GM12878 (cell line): ENCODE measurements at regions not wholly inside any gene's neighbourhood (a gene's known extent, or its start where the extent isn't known, plus 50 kb on each side); places are given as distances from the start of the nearest gene placed in this dataset.

Experiments
- CHD4 ChIP-seq: fragments of 200-600 bp; sonication (generic); IDR thresholded peaks from 2 replicates; pipeline ENCODE4 v1.6.1; 2016; ENCODE audit warnings: mild to moderate bottlenecking
- RAD21 ChIP-seq: IDR thresholded peaks from 2 replicates; pipeline ENCODE4 v1.6.1; 2011; ENCODE audit warnings: mild to moderate bottlenecking, low read depth, low read length, moderate library complexity; ENCODE audit not compliant: insufficient read depth
- RB1 ChIP-seq: fragments of 450-650 bp; formaldehyde crosslinking; IDR thresholded peaks from 2 replicates; pipeline ENCODE4 v1.6.1; 2017; ENCODE audit warnings: mild to moderate bottlenecking, borderline replicate concordance
- SMAD5 ChIP-seq: IDR thresholded peaks from 2 replicates; pipeline ENCODE4 v1.6.1; 2016; ENCODE audit warnings: antibody characterized with exemption, low read depth
- TCF3 ChIP-seq: IDR thresholded peaks from 2 replicates; pipeline ENCODE4 v1.6.1; 2012; ENCODE audit warnings: low read depth, mild to moderate bottlenecking, low read length, borderline replicate concordance; ENCODE audit not compliant: insufficient read depth
- TF ChIP-seq, protein P1 (sequence below): IDR thresholded peaks from 2 replicates; pipeline ENCODE4 v1.6.1; 2012; ENCODE audit warnings: improper control_type of control experiment, low read depth, low read length; ENCODE audit not compliant: insufficient replicate concordance
- TF ChIP-seq, protein P2 (sequence below): IDR thresholded peaks from 2 replicates; pipeline ENCODE4 v1.6.1; 2012; ENCODE audit warnings: mild to moderate bottlenecking, low read depth, low read length
- TF ChIP-seq, protein P3 (sequence below): fragments of 450-650 bp; formaldehyde crosslinking; IDR thresholded peaks from 2 replicates; pipeline ENCODE4 v1.4.0; 2020; ENCODE audit warnings: mild to moderate bottlenecking, moderate library complexity
- TF ChIP-seq, protein P4 (sequence below): fragments of 450-650 bp; IDR thresholded peaks from 2 replicates; pipeline ENCODE4 v1.6.1; 2018; ENCODE audit warnings: mild to moderate bottlenecking, low read depth, moderate library complexity; ENCODE audit not compliant: partially characterized antibody
- TF ChIP-seq, protein P5 (sequence below): fragments of 150-350 bp; IDR thresholded peaks from 2 replicates; pipeline ENCODE4 v1.6.1; 2014; ENCODE audit warnings: mild to moderate bottlenecking, low read depth, low read length

DNA sequence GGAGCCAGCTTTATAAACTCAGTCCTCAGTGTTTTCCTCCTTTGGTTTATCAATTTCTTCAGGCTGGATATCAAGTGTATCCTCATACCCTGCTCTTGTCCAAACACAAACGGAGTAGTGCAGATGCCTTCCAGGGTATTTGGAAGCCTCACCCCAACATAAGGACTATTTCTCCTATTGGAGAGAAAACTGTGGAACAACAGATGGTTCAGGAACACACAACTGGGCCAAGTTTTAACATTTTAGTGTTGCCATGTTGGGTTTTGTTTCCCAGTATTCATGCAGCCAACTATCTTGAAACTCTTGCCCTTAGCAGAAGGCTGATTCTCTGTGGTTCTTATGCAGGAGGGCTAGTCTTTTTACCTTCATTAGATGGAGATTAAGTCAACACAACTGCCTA, 398.1 kb downstream of the GABRB3 start (continued):
- TF ChIP-seq, protein P1, sequence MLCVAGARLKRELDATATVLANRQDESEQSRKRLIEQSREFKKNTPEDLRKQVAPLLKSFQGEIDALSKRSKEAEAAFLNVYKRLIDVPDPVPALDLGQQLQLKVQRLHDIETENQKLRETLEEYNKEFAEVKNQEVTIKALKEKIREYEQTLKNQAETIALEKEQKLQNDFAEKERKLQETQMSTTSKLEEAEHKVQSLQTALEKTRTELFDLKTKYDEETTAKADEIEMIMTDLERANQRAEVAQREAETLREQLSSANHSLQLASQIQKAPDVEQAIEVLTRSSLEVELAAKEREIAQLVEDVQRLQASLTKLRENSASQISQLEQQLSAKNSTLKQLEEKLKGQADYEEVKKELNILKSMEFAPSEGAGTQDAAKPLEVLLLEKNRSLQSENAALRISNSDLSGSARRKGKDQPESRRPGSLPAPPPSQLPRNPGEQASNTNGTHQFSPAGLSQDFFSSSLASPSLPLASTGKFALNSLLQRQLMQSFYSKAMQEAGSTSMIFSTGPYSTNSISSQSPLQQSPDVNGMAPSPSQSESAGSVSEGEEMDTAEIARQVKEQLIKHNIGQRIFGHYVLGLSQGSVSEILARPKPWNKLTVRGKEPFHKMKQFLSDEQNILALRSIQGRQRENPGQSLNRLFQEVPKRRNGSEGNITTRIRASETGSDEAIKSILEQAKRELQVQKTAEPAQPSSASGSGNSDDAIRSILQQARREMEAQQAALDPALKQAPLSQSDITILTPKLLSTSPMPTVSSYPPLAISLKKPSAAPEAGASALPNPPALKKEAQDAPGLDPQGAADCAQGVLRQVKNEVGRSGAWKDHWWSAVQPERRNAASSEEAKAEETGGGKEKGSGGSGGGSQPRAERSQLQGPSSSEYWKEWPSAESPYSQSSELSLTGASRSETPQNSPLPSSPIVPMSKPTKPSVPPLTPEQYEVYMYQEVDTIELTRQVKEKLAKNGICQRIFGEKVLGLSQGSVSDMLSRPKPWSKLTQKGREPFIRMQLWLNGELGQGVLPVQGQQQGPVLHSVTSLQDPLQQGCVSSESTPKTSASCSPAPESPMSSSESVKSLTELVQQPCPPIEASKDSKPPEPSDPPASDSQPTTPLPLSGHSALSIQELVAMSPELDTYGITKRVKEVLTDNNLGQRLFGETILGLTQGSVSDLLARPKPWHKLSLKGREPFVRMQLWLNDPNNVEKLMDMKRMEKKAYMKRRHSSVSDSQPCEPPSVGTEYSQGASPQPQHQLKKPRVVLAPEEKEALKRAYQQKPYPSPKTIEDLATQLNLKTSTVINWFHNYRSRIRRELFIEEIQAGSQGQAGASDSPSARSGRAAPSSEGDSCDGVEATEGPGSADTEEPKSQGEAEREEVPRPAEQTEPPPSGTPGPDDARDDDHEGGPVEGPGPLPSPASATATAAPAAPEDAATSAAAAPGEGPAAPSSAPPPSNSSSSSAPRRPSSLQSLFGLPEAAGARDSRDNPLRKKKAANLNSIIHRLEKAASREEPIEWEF: no peak
- TF ChIP-seq, protein P2, sequence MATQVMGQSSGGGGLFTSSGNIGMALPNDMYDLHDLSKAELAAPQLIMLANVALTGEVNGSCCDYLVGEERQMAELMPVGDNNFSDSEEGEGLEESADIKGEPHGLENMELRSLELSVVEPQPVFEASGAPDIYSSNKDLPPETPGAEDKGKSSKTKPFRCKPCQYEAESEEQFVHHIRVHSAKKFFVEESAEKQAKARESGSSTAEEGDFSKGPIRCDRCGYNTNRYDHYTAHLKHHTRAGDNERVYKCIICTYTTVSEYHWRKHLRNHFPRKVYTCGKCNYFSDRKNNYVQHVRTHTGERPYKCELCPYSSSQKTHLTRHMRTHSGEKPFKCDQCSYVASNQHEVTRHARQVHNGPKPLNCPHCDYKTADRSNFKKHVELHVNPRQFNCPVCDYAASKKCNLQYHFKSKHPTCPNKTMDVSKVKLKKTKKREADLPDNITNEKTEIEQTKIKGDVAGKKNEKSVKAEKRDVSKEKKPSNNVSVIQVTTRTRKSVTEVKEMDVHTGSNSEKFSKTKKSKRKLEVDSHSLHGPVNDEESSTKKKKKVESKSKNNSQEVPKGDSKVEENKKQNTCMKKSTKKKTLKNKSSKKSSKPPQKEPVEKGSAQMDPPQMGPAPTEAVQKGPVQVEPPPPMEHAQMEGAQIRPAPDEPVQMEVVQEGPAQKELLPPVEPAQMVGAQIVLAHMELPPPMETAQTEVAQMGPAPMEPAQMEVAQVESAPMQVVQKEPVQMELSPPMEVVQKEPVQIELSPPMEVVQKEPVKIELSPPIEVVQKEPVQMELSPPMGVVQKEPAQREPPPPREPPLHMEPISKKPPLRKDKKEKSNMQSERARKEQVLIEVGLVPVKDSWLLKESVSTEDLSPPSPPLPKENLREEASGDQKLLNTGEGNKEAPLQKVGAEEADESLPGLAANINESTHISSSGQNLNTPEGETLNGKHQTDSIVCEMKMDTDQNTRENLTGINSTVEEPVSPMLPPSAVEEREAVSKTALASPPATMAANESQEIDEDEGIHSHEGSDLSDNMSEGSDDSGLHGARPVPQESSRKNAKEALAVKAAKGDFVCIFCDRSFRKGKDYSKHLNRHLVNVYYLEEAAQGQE: no peak
- TF ChIP-seq RAD21 (no peak), CHD4 (no peak), RB1 (no peak), SMAD5 (no peak), TCF3 (no peak)
- TF ChIP-seq, protein P3, sequence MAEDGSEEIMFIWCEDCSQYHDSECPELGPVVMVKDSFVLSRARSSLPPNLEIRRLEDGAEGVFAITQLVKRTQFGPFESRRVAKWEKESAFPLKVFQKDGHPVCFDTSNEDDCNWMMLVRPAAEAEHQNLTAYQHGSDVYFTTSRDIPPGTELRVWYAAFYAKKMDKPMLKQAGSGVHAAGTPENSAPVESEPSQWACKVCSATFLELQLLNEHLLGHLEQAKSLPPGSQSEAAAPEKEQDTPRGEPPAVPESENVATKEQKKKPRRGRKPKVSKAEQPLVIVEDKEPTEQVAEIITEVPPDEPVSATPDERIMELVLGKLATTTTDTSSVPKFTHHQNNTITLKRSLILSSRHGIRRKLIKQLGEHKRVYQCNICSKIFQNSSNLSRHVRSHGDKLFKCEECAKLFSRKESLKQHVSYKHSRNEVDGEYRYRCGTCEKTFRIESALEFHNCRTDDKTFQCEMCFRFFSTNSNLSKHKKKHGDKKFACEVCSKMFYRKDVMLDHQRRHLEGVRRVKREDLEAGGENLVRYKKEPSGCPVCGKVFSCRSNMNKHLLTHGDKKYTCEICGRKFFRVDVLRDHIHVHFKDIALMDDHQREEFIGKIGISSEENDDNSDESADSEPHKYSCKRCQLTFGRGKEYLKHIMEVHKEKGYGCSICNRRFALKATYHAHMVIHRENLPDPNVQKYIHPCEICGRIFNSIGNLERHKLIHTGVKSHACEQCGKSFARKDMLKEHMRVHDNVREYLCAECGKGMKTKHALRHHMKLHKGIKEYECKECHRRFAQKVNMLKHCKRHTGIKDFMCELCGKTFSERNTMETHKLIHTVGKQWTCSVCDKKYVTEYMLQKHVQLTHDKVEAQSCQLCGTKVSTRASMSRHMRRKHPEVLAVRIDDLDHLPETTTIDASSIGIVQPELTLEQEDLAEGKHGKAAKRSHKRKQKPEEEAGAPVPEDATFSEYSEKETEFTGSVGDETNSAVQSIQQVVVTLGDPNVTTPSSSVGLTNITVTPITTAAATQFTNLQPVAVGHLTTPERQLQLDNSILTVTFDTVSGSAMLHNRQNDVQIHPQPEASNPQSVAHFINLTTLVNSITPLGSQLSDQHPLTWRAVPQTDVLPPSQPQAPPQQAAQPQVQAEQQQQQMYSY: no peak
- TF ChIP-seq, protein P4, sequence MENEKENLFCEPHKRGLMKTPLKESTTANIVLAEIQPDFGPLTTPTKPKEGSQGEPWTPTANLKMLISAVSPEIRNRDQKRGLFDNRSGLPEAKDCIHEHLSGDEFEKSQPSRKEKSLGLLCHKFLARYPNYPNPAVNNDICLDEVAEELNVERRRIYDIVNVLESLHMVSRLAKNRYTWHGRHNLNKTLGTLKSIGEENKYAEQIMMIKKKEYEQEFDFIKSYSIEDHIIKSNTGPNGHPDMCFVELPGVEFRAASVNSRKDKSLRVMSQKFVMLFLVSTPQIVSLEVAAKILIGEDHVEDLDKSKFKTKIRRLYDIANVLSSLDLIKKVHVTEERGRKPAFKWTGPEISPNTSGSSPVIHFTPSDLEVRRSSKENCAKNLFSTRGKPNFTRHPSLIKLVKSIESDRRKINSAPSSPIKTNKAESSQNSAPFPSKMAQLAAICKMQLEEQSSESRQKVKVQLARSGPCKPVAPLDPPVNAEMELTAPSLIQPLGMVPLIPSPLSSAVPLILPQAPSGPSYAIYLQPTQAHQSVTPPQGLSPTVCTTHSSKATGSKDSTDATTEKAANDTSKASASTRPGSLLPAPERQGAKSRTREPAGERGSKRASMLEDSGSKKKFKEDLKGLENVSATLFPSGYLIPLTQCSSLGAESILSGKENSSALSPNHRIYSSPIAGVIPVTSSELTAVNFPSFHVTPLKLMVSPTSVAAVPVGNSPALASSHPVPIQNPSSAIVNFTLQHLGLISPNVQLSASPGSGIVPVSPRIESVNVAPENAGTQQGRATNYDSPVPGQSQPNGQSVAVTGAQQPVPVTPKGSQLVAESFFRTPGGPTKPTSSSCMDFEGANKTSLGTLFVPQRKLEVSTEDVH: no peak
- TF ChIP-seq, protein P5, sequence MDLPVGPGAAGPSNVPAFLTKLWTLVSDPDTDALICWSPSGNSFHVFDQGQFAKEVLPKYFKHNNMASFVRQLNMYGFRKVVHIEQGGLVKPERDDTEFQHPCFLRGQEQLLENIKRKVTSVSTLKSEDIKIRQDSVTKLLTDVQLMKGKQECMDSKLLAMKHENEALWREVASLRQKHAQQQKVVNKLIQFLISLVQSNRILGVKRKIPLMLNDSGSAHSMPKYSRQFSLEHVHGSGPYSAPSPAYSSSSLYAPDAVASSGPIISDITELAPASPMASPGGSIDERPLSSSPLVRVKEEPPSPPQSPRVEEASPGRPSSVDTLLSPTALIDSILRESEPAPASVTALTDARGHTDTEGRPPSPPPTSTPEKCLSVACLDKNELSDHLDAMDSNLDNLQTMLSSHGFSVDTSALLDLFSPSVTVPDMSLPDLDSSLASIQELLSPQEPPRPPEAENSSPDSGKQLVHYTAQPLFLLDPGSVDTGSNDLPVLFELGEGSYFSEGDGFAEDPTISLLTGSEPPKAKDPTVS: no peak
